ENCODE measurements at regions not wholly inside any gene's neighbourhood (a gene's known extent, or its start where the extent isn't known, plus 50 kb on each side); places are given as distances from the start of the nearest gene placed in this dataset.

- Histone ChIP-seq H3K23me2 (ENCODE audit: low read depth, low read length) (peaks cover 16% of the 10 kb centered on the region), H2BK120ac (replicated peaks; ENCODE audit: low read depth, low read length) (no peak overlapping the region), H2AK5ac (ENCODE audit: low read depth, low read length) (no peak overlapping the region), H3K9ac (replicated peaks in 1 of 4; ENCODE audit: extremely low read depth in 1 of 4, low read depth in 3 of 4, low read length in 3 of 4) (no peak overlapping the region), H3K9me3 (ENCODE audit: insufficient read depth in 2 of 2, low read depth in 1 of 2, low read length in 1 of 2) (no peaks in the 10 kb centered on the region), H4K8ac (ENCODE audit: extremely low read depth, insufficient read depth, low read length) (no peak overlapping the region), H3K79me1 (ENCODE audit: low read depth, low read length) (peaks cover 19% of the 10 kb centered on the region), H4K91ac (replicated peaks; ENCODE audit: insufficient read length, low read length) (no peak overlapping the region), H4K20me1 (replicated peaks in 1 of 2; ENCODE audit: control insufficient read depth in 1 of 2, insufficient read depth in 2 of 2, low read length in 2 of 2) (peaks cover 3 to 15% of the 10 kb centered on the region in 2 experiments), H3K14ac (ENCODE audit: insufficient read length) (no peak overlapping the region), H3K27ac (ENCODE audit: low read depth, low read length) (no peak overlapping the region), H3K27me3 (replicated peaks in 1 of 4; ENCODE audit: control insufficient read depth in 3 of 4, extremely low read depth in 1 of 4, insufficient read depth in 3 of 4, low read length in 3 of 4) (no peaks in the 10 kb centered on the region), H3K4me1 (replicated peaks in 1 of 4; ENCODE audit: control insufficient read depth in 3 of 4, insufficient read depth in 4 of 4, low read length in 3 of 4) (peaks cover 8 to 22% (median 19%) of the 10 kb centered on the region in 4 experiments), H2BK20ac (ENCODE audit: low read length) (no peak overlapping the region), H3K4ac (replicated peaks; ENCODE audit: insufficient read length, low read depth, low read length) (no peak overlapping the region), H4K5ac (ENCODE audit: insufficient read length, low read depth, low read length) (no peak overlapping the region), H3K23ac (ENCODE audit: insufficient read length) (no peak overlapping the region), H2BK12ac (ENCODE audit: low read depth, low read length) (no peak overlapping the region), H2AFZ (ENCODE audit: low read length) (no peak overlapping the region), H3K79me2 (ENCODE audit: control insufficient read depth in 1 of 2, insufficient read depth in 2 of 2, low read length in 2 of 2) (peaks cover 0 to 42% of the 10 kb centered on the region in 2 experiments; a peak in 3 of 4 replicates), H3K4me2 (ENCODE audit: insufficient read depth in 1 of 2, low read depth in 2 of 2, low read length in 2 of 2) (no peak overlapping the region), H3K36me3 (ENCODE audit: control insufficient read depth in 2 of 4, insufficient read depth in 4 of 4, low read length in 3 of 4) (no peaks in the 10 kb centered on the region), H3K18ac (ENCODE audit: extremely low read depth, low read length) (no peak overlapping the region), H3K56ac (replicated peaks; ENCODE audit: insufficient read length, low read depth, low read length) (no peak overlapping the region), H2BK15ac (ENCODE audit: low read length) (no peak overlapping the region), H3K4me3 (ENCODE audit: extremely low read depth in 1 of 4, insufficient read depth in 2 of 4, low read depth in 3 of 4, low read length in 4 of 4) (no peak overlapping the region), H2BK5ac (ENCODE audit: low read depth, low read length) (no peak overlapping the region)
- POLR2A ChIA-PET (ENCODE audit: partially characterized antibody) = interaction anchor here (0.6 kb wide), 1 partner anchor 28 kb away, joined by 3 read pairs; no protein-coding TSS in a partner anchor
- no peak for FAIRE-seq
- DNase-seq (ENCODE audit: low read depth in 1 of 2, low spot score in 2 of 2) = no peak
- 88% methylated on average over 20 of the region's 20 CpGs; no CpG with 5 or more reads in 1 of the 2 experiments for WGBS, 2 experiments (ENCODE audit: extremely low coverage in 1 of 2, insufficient coverage in 1 of 2, insufficient read length in 1 of 2, insufficient replicate concordance in 2 of 2, low coverage in 1 of 2, low lambda C conversion rate in 2 of 2, missing lambda C conversion rate in 1 of 2)
- TF ChIP-seq FOSL1 (IDR thresholded peaks at IDR 0.05; ENCODE audit: insufficient read depth, low read depth, low read length) (no peak), EP300 (IDR thresholded peaks at IDR 0.05; ENCODE audit: borderline replicate concordance in 1 of 2, low read depth in 2 of 2, low read length in 2 of 2) (no peak), POLR2AphosphoS5 (IDR thresholded peaks at IDR 0.05; ENCODE audit: low read depth, low read length) (no peak), KDM4A (IDR thresholded peaks at IDR 0.05; ENCODE audit: low read depth, low read length, severe bottlenecking) (no peak), RNF2 (IDR thresholded peaks at IDR 0.05; ENCODE audit: borderline replicate concordance, low read depth, low read length, missing control alignments, poor library complexity, severe bottlenecking) (no peak), SUZ12 (IDR thresholded peaks at IDR 0.05; ENCODE audit: low read length) (no peak), ATF3 (IDR thresholded peaks at IDR 0.05; ENCODE audit: insufficient read depth, low read depth, low read length) (no peak), EGR1 (IDR thresholded peaks at IDR 0.05; ENCODE audit: borderline replicate concordance, low read depth, low read length) (no peak), CTBP2 (IDR thresholded peaks at IDR 0.05; ENCODE audit: borderline replicate concordance, insufficient read depth, insufficient read length, low read length) (no peak), JUND (IDR thresholded peaks at IDR 0.05; ENCODE audit: low read length) (no peak)
- CTCF ChIA-PET (ENCODE audit: partially characterized antibody) = interaction anchor here (0.7 to 2.0 kb wide), 7 partner anchors 8 to 34 kb away, joined by 3 to 10 read pairs (median 4); no protein-coding TSS in a partner anchor
Measured at GRCh38 chr17:77446940-77447634, 306.3 kb downstream of the SEC14L1 start.
